Heart left ventricle (tissue), 16 donors: ENCODE measurements at regions not wholly inside any gene's neighbourhood (a gene's known extent, or its start where the extent isn't known, plus 50 kb on each side); places are given as distances from the start of the nearest gene placed in this dataset.

Source experiments
- ATAC-seq, 4 donors: fragments of 200-7000 bp; cut with Tn5 transposase; one replicate each; pipeline ENCODE4 v1.9.1; 2020 to 2022; ENCODE audit warnings: moderate library complexity in 4 of 4, mild to moderate bottlenecking in 3 of 4, moderate number of reproducible peaks in 1 of 4
- DNase-seq, 5 donors: peaks; one replicate each; pipeline ENCODE4 v3.0.0-alpha.2; 2020
- H3K27ac ChIP-seq, 12 donors: fragments of 200-600 bp; sonication (generic) in 4 of 12; one replicate each; pipeline versions ENCODE4 v1.5.0 to v1.8.0; 2016 to 2022; ENCODE audit warnings: mild to moderate bottlenecking in 2 of 12
- H3K27me3 ChIP-seq, 9 donors: fragments of 200-600 bp; sonication (generic) in 2 of 9; one replicate each; pipeline versions ENCODE4 v1.5.1 to v1.8.0; 2016 to 2022; ENCODE audit warnings: mild to moderate bottlenecking in 3 of 9
- H3K36me3 ChIP-seq, 9 donors: fragments of 200-600 bp; sonication (generic) in 2 of 9; one replicate each; pipeline versions ENCODE4 v1.5.0 to v1.8.0; 2018 to 2022; ENCODE audit warnings: mild to moderate bottlenecking in 2 of 9
- H3K4me1 ChIP-seq, 12 donors: fragments of 200-600 bp; sonication (generic) in 4 of 12; one replicate each; pipeline versions ENCODE4 v1.5.0 to v1.8.0; 2016 to 2022; ENCODE audit warnings: mild to moderate bottlenecking in 3 of 12
- H3K4me3 ChIP-seq, 12 donors: fragments of 200-600 bp; sonication (generic) in 4 of 12; one replicate each; pipeline versions ENCODE4 v1.5.0 to v1.8.0; 2017 to 2022; ENCODE audit warnings: mild to moderate bottlenecking in 9 of 12, moderate library complexity in 4 of 12
- H3K9me3 ChIP-seq, 12 donors: fragments of 200-600 bp; sonication (generic) in 4 of 12; one replicate each; pipeline versions ENCODE4 v1.5.0 to v1.8.0; 2016 to 2022; ENCODE audit warnings: mild to moderate bottlenecking in 1 of 12
- CTCF ChIP-seq, 12 donors: fragments of 200-600 bp; sonication (generic) in 4 of 12; IDR thresholded peaks; one replicate each; pipeline versions ENCODE4 v1.5.0 to v1.8.0; 2018 to 2022; ENCODE audit warnings: antibody characterized with exemption in 12 of 12, mild to moderate bottlenecking in 5 of 12
- POLR2A ChIP-seq, 2 donors: fragments of 450-650 bp; IDR thresholded peaks; one replicate each; pipeline ENCODE4 v1.6.1; 2017; ENCODE audit warnings: antibody characterized with exemption in 2 of 2, mild to moderate bottlenecking in 2 of 2, moderate library complexity in 2 of 2
- WGBS, 4 donors: extraction: QIAGEN DNeasy Blood & Tissue Kit in 2 of 4; methylation state at CpG; one replicate each; pipeline versions ENCODE4 v1.1.5 to v1.1.7; 2013 to 2018; 5-methylcytosine and 5-hydroxymethylcytosine counted together
- intact Hi-C, 10 donors: fragments of 100-400 bp; cut with DNase I; formaldehyde crosslinking; loops; one replicate each; pipeline versions ENCODE4 v1.11.1 to v1.14.2; 2022
- donor health status: ischemic (EF 13 %, LVEDD 7.1; RV severe dilation, severe dysfunction).
- donor health status: healthy with polysubstance abuse.
- donor health status: DM: no; HTN: yes; CAD: no.
- donor health status: DM: no; HTN: no; CAD: no.
- donor health status: ischemic (EF 25% LVEDD 6.9; RV normal size, moderate dysfunction).
- donor health status: ischemic (EF 25% LVEDD 5.7; RV mildly dilated, moderate dysfunction).
- donor health status: healthy.
- donor health status: DM: yes; HTN: yes; CAD: no.
- donor health status: ischemic (EF 35%, LVEDD 5.7; RV mildly dilated, moderate dysfunction).
- donor health status: nonischemic (EF 11% LVEDD 7.7; RV severe dilation, severe dysfunction).
- donor health status: DM: yes; HTN: yes; CAD: no.
- donor health status: PGD.
- donor health status: ischemic (EF 29% LVEDD 5.4; RV normal size, mild dysfunction).
- donor health status: nonischemic (EF 23%, LVEDD 6.1; RV moderate dilation, normal function).

GRCh38 chr14:97602438-97603117 is 805.4 kb downstream of the VRK1 start:
- peak in 3 of 4 donors; percentile 47 to 61 (median 56) for ATAC-seq
- intact Hi-C loops, result no loop called here
- H3K9me3 ChIP-seq, result peaks cover 0 to 13% (median 0%) of the 10 kb centered on the region in 12 donors
- peaks cover 0 to 14% (median 0%) of the 10 kb centered on the region in 12 donors for H3K4me1 ChIP-seq
- no peak overlapping the region for H3K4me3 ChIP-seq
- H3K27ac ChIP-seq, result peak overlapping the region in 1 of 12 donors; percentile 65
- 47 to 62% (median 52%) methylated on average over 11 to 13 of the region's 13 CpGs for WGBS, 4 donors
- peaks cover 0 to 8% (median 0%) of the 10 kb centered on the region in 9 donors for H3K27me3 ChIP-seq
- no peaks in the 10 kb centered on the region for H3K36me3 ChIP-seq
- peak in 2 of 5 donors; percentile 7 to 65 for DNase-seq
- TF ChIP-seq POLR2A (IDR thresholded peaks at IDR 0.05), result no peak
- TF ChIP-seq CTCF (IDR thresholded peaks at IDR 0.05), result no peak

GRCh38 chr14:97603201-97603600 is 806.0 kb downstream of the VRK1 start:
- Histone ChIP-seq H3K4me1 (peaks cover 0 to 14% (median 0%) of the 10 kb centered on the region in 12 donors), H3K27ac (peak overlapping the region in 1 of 12 donors; percentile 43), H3K4me3 (no peak overlapping the region), H3K36me3 (no peaks in the 10 kb centered on the region), H3K9me3 (peaks cover 0 to 13% (median 0%) of the 10 kb centered on the region in 12 donors), H3K27me3 (peaks cover 0 to 8% (median 0%) of the 10 kb centered on the region in 9 donors)
- intact Hi-C loops, result no loop called here
- no peak for ATAC-seq
- TF ChIP-seq POLR2A (IDR thresholded peaks at IDR 0.05) (no peak), CTCF (IDR thresholded peaks at IDR 0.05) (no peak)
- no peak for DNase-seq
- 64 to 92% (median 82%) methylated on average over 3 of the region's 3 CpGs for WGBS, 4 donors

- H3K27ac ChIP-seq, result no peak overlapping the region
- intact Hi-C loops, result no loop called here
- WGBS, 4 donors, result 77 to 79% (median 77%) methylated on average over 6 of the region's 6 CpGs
- TF ChIP-seq CTCF (IDR thresholded peaks at IDR 0.05) (no peak), POLR2A (IDR thresholded peaks at IDR 0.05) (no peak)
- H3K4me3 ChIP-seq, result no peak overlapping the region
- peaks cover 0 to 13% (median 0%) of the 10 kb centered on the region in 12 donors for H3K9me3 ChIP-seq
- H3K4me1 ChIP-seq, result peaks cover 0 to 14% (median 0%) of the 10 kb centered on the region in 12 donors
- H3K27me3 ChIP-seq, result peaks cover 0 to 8% (median 0%) of the 10 kb centered on the region in 9 donors
- DNase-seq, result no peak
- no peak for ATAC-seq
- no peaks in the 10 kb centered on the region for H3K36me3 ChIP-seq
Measured at GRCh38 chr14:97604731-97605130, 807.5 kb downstream of the VRK1 start.

GRCh38 chr14:97618401-97618800 is 821.2 kb downstream of the VRK1 start:
- no peak overlapping the region for H3K4me3 ChIP-seq
- H3K27ac ChIP-seq, result no peak overlapping the region
- DNase-seq (no peak), ATAC-seq (no peak)
- intact Hi-C loops, result no loop called here
- peaks cover 0 to 4% (median 0%) of the 10 kb centered on the region in 9 donors for H3K27me3 ChIP-seq
- no peaks in the 10 kb centered on the region for H3K36me3 ChIP-seq
- TF ChIP-seq POLR2A (IDR thresholded peaks at IDR 0.05) (no peak), CTCF (IDR thresholded peaks at IDR 0.05) (no peak)
- H3K9me3 ChIP-seq, result peaks cover 0 to 24% (median 11%) of the 10 kb centered on the region in 12 donors
- no peaks in the 10 kb centered on the region for H3K4me1 ChIP-seq
- 64 to 76% (median 65%) methylated on average over 3 of the region's 3 CpGs for WGBS, 4 donors
